HCT116 (cell line): ENCODE measurements at regions not wholly inside any gene's neighbourhood (a gene's known extent, or its start where the extent isn't known, plus 50 kb on each side); places are given as distances from the start of the nearest gene placed in this dataset.

Experiments used
- ATAC-seq: fragments of 200-7000 bp; cut with Tn5 transposase; 2 replicates; pipeline ENCODE4 v1.9.1; 2020; ENCODE audit warnings: mild to moderate bottlenecking, moderate library complexity
- BruUV-seq: library from RNA; stranded (reverse); fragments of 400-500 nt; replicated peaks from 2 replicates; lab custom pipeline; 2021; lab: Mats Ljungman, UMichigan
- CTCF ChIA-PET: fragments of 300-600 bp; sonication (Branson Sonifier 250); formaldehyde crosslinking; loops from one replicate; lab custom pipeline; 2021; ENCODE audit warnings: antibody characterized with exemption; lab: Charles Lee
- POLR2A ChIA-PET: fragments of 300-600, 350-600 bp; sonication (Branson Sonifier 250); formaldehyde crosslinking; loops from one replicate; lab custom pipeline; 2021; ENCODE audit warnings: antibody characterized with exemption; lab: Charles Lee
- RAD21 ChIA-PET, 2 experiments: fragments of 300-600 bp; sonication (Branson Sonifier 250); formaldehyde crosslinking; loops; one replicate each; lab custom pipeline; 2023; ENCODE audit warnings: low total read pairs in 2 of 2; ENCODE audit not compliant: uncharacterized antibody in 2 of 2, unreplicated experiment in 2 of 2, low non-redundant PET in 1 of 2; lab: Charles Lee
- DNase-seq: peaks from one replicate; pipeline ENCODE4 v3.0.0-alpha.2; 2010; ENCODE audit warnings: low read depth, low spot score
- H2AFZ ChIP-seq: fragments of 200-600 bp; shearing (Covaris generic), sonication (generic); 2 replicates; pipeline ENCODE4 v1.6.1; 2017; ENCODE audit warnings: low read depth, mixed run types, mixed read lengths, antibody characterized with exemption, low read length; ENCODE audit not compliant: poor library complexity, severe bottlenecking
- H3K27ac ChIP-seq: 2 replicates; pipeline ENCODE4 v1.5.1; 2012; ENCODE audit warnings: low read depth, low read length
- H3K27me3 ChIP-seq: fragments of 200-600 bp; sonication (generic); 2 replicates; pipeline ENCODE4 v1.6.1; 2016; ENCODE audit warnings: mixed run types, low read length, mixed read lengths; ENCODE audit not compliant: insufficient read depth
- H3K36me3 ChIP-seq, 2 experiments: fragments of 200-500 bp in 1 of 2; fragments of 200-600 bp in 1 of 2; sonication (Bioruptor generic) in 1 of 2; sonication (generic) in 1 of 2; 2 replicates each; pipeline versions ENCODE4 v1.5.1 to v1.6.1; 2014 to 2016; ENCODE audit warnings: low read length in 2 of 2, inconsistent platforms in 1 of 2, mixed read lengths in 1 of 2, mixed run types in 1 of 2; ENCODE audit not compliant: insufficient read depth in 2 of 2, control insufficient read depth in 1 of 2
- H3K4me1 ChIP-seq, 2 experiments: fragments of 200-600 bp in 1 of 2; sonication (generic) in 1 of 2; 2 replicates each; pipeline versions ENCODE4 v1.5.1 to v1.6.1; 2012 to 2017; ENCODE audit warnings: low read length in 2 of 2, inconsistent platforms in 1 of 2, mild to moderate bottlenecking in 1 of 2, mixed read lengths in 1 of 2, mixed run types in 1 of 2, moderate library complexity in 1 of 2; ENCODE audit not compliant: insufficient read depth in 2 of 2, control insufficient read depth in 1 of 2
- H3K4me2 ChIP-seq: fragments of 200-600 bp; sonication (generic); 2 replicates; pipeline ENCODE4 v1.6.1; 2017; ENCODE audit warnings: mixed run types, low read length, mixed read lengths
- H3K4me3 ChIP-seq, 2 experiments: fragments of 200-600 bp in 1 of 2; sonication (generic) in 1 of 2; replicated peaks in 1 of 2; 2 replicates each; pipeline ENCODE4 v1.5.1; 2011 to 2016; ENCODE audit warnings: low read length in 2 of 2, control low read depth in 1 of 2, low read depth in 1 of 2, mild to moderate bottlenecking in 1 of 2, mixed read lengths in 1 of 2, mixed run types in 1 of 2
- H3K79me2 ChIP-seq: fragments of 200-600 bp; sonication (generic); 2 replicates; pipeline ENCODE4 v1.6.1; 2017; ENCODE audit warnings: mild to moderate bottlenecking, mixed run types, low read length, moderate library complexity, mixed read lengths; ENCODE audit not compliant: insufficient read depth
- H3K9ac ChIP-seq: fragments of 200-600 bp; sonication (generic); 2 replicates; pipeline ENCODE4 v1.6.1; 2016; ENCODE audit warnings: low read length, mixed read lengths
- H3K9me2 ChIP-seq: fragments of 200-600 bp; sonication (generic), shearing (Covaris generic); 2 replicates; pipeline ENCODE4 v1.6.1; 2017; ENCODE audit warnings: mixed run types, mild to moderate bottlenecking, moderate library complexity; ENCODE audit not compliant: insufficient read depth
- H3K9me3 ChIP-seq, 2 experiments: fragments of 200-500 bp in 1 of 2; fragments of 200-600 bp in 1 of 2; sonication (Bioruptor generic) in 1 of 2; sonication (generic) in 1 of 2; 2 replicates each; pipeline ENCODE4 v1.6.1; 2014 to 2017; ENCODE audit warnings: low read length in 2 of 2, mixed read lengths in 2 of 2, inconsistent platforms in 1 of 2, low read depth in 1 of 2, mild to moderate bottlenecking in 1 of 2, mixed run types in 1 of 2, moderate library complexity in 1 of 2; ENCODE audit not compliant: control insufficient read depth in 1 of 2, insufficient read depth in 1 of 2
- H4K20me1 ChIP-seq: fragments of 200-600 bp; sonication (generic), shearing (Covaris generic); 2 replicates; pipeline ENCODE4 v1.6.1; 2017; ENCODE audit warnings: mixed run types, mild to moderate bottlenecking, moderate library complexity; ENCODE audit not compliant: insufficient read depth
- CBX3 ChIP-seq: IDR thresholded peaks from 2 replicates; pipeline ENCODE4 v1.6.1; 2012; ENCODE audit warnings: low read depth
- CTCF ChIP-seq, 3 experiments: fragments of 200-600 bp in 1 of 3; sonication (generic) in 1 of 3; IDR thresholded peaks in 2 of 3; conservative IDR thresholded peaks in 1 of 3; 2 replicates each; pipeline ENCODE4 v1.5.1; 2012 to 2017; ENCODE audit warnings: low read depth in 2 of 3, low read length in 2 of 3, antibody characterized with exemption in 1 of 3, borderline replicate concordance in 1 of 3, control low read depth in 1 of 3, mild to moderate bottlenecking in 1 of 3, mixed read lengths in 1 of 3, mixed run types in 1 of 3, moderate library complexity in 1 of 3; ENCODE audit not compliant: insufficient read depth in 1 of 3
- EGR1 ChIP-seq: IDR thresholded peaks from 2 replicates; pipeline ENCODE4 v1.6.1; 2012; ENCODE audit warnings: low read depth
- ELF1 ChIP-seq: IDR thresholded peaks from 2 replicates; pipeline ENCODE4 v1.6.1; 2012; ENCODE audit warnings: low read depth, borderline replicate concordance
- EZH2 ChIP-seq: fragments of 200-600 bp; sonication (generic); IDR thresholded peaks from 2 replicates; pipeline ENCODE4 v1.6.1; 2017; ENCODE audit warnings: antibody characterized with exemption, mixed run types
- EZH2phosphoT487 ChIP-seq: fragments of 200-600 bp; IDR thresholded peaks from 2 replicates; pipeline ENCODE4 v1.6.1; 2018; ENCODE audit warnings: antibody characterized with exemption, borderline replicate concordance
- POLR2A ChIP-seq: IDR thresholded peaks from 2 replicates; pipeline ENCODE4 v1.7.0; 2011; ENCODE audit warnings: borderline replicate concordance; ENCODE audit not compliant: insufficient read depth, insufficient read length; ENCODE audit errors: extremely low read depth
- POLR2AphosphoS5 ChIP-seq: IDR thresholded peaks from 2 replicates; pipeline ENCODE4 v1.6.1; 2011; ENCODE audit warnings: mild to moderate bottlenecking, low read depth, low read length, moderate library complexity
- RAD21 ChIP-seq: IDR thresholded peaks from 2 replicates; pipeline ENCODE4 v1.6.1; 2012; ENCODE audit warnings: low read depth, mild to moderate bottlenecking
- SIN3A ChIP-seq: IDR thresholded peaks from 2 replicates; pipeline ENCODE4 v1.6.1; 2012; ENCODE audit warnings: low read depth
- SP1 ChIP-seq: IDR thresholded peaks from 2 replicates; pipeline ENCODE4 v1.6.1; 2012; ENCODE audit warnings: low read depth
- SRF ChIP-seq: IDR thresholded peaks from 2 replicates; pipeline ENCODE4 v1.6.1; 2012; ENCODE audit warnings: low read depth
- TCF7L2 ChIP-seq: IDR thresholded peaks from 2 replicates; pipeline ENCODE4 v1.7.0; 2011; ENCODE audit warnings: borderline replicate concordance, inconsistent platforms; ENCODE audit not compliant: insufficient read depth, insufficient read length; ENCODE audit errors: extremely low read depth
- YY1 ChIP-seq: IDR thresholded peaks from 2 replicates; pipeline ENCODE4 v1.6.1; 2011; ENCODE audit warnings: low read length, low read depth, moderate library complexity, mild to moderate bottlenecking; ENCODE audit not compliant: insufficient replicate concordance; ENCODE audit errors: extremely low read depth
- ZBTB33 ChIP-seq: IDR thresholded peaks from 2 replicates; pipeline ENCODE4 v1.6.1; 2011; ENCODE audit warnings: mild to moderate bottlenecking, low read length, moderate library complexity; ENCODE audit not compliant: insufficient replicate concordance; ENCODE audit errors: extremely low read depth
- ZFX ChIP-seq: fragments of 450-650 bp; IDR thresholded peaks from 2 replicates; pipeline ENCODE4 v1.6.1; 2017
- ZNF274 ChIP-seq: fragments of 200-500 bp; sonication (Bioruptor generic); IDR thresholded peaks from 2 replicates; pipeline ENCODE4 v1.6.1; 2014; ENCODE audit warnings: mild to moderate bottlenecking, low read depth, low read length, inconsistent platforms
- intact Hi-C: fragments of 100-400 bp; cut with micrococcal nuclease; formaldehyde crosslinking; loops from 2 replicates; pipeline ENCODE4 v1.10.0; 2022
- TF ChIP-seq, protein P1 (sequence below): IDR thresholded peaks from 2 replicates; pipeline ENCODE4 v1.6.1; 2012

DNA sequence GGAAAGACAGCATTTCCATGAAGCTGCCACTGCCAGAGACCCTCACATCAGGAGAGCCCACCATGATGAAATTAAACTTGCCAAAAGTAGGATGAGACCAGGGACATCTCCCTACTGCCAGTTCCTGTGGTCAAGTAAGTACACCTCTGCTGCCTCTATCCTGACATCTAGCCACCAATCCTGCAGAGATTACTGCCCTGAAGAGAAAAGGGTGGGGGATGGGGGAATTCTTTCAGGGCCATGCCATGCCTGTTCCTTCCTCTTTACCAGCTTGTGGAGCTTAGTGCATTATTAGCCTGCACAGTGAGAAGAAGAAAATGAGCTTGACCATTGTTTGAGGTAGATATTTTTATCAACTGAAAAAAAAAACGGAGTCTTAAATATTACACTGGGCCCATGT is 397.2 kb upstream of the CDH2 start (continued):
- no peak for TF ChIP-seq CTCF (IDR thresholded peaks at IDR 0.05 in 2 of 3, conservative IDR thresholded peaks at IDR 0.05 in 1 of 3; ENCODE audit: borderline replicate concordance in 1 of 3, insufficient read depth in 1 of 3, low read depth in 2 of 3, low read length in 2 of 3)
- TF ChIP-seq POLR2AphosphoS5, result no peak
- TF ChIP-seq, all 23 proteins: peak for 0

- CTCF ChIA-PET, result no interaction called here
- no peak for DNase-seq
- RAD21 ChIA-PET, result no interaction called here
These were observed 395.0 kb upstream of the CDH2 start for GRCh38 chr18:28571929-28572328.

More at GRCh38 chr18:28571929-28572328, 395.0 kb upstream of the CDH2 start:
- Histone ChIP-seq H3K79me2 (no peaks in the 10 kb centered on the region), H3K27ac (no peak overlapping the region), H4K20me1 (no peaks in the 10 kb centered on the region), H3K4me1 (no peaks in the 10 kb centered on the region), H3K9ac (no peak overlapping the region), H3K9me3 (no peaks in the 10 kb centered on the region), H3K27me3 (no peaks in the 10 kb centered on the region), H2AFZ (no peak overlapping the region), H3K36me3 (no peaks in the 10 kb centered on the region), H3K9me2 (no peaks in the 10 kb centered on the region), H3K4me3 (no peak overlapping the region), H3K4me2 (no peak overlapping the region)
- no TSS peak for BruUV-seq
- POLR2A ChIA-PET, result no interaction called here
- TF ChIP-seq TCF7L2 (no peak), EZH2 (no peak), ELF1 (no peak), CTCF (IDR thresholded peaks at IDR 0.05 in 2 of 3, conservative IDR thresholded peaks at IDR 0.05 in 1 of 3; ENCODE audit: borderline replicate concordance in 1 of 3, insufficient read depth in 1 of 3, low read depth in 2 of 3, low read length in 2 of 3) (no peak), EZH2phosphoT487 (no peak), ZNF274 (no peak), YY1 (no peak), ZBTB33 (no peak), EGR1 (no peak), POLR2A (no peak), ZFX (no peak), SP1 (no peak), SIN3A (no peak), SRF (no peak), CBX3 (no peak), POLR2AphosphoS5 (no peak), RAD21 (no peak)
- TF ChIP-seq, protein P1, sequence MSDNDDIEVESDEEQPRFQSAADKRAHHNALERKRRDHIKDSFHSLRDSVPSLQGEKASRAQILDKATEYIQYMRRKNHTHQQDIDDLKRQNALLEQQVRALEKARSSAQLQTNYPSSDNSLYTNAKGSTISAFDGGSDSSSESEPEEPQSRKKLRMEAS, result no peak
- intact Hi-C loops, result no loop called here
- ATAC-seq, result no peak
